Erythroblast (primary cell): ENCODE measurements at regions not wholly inside any gene's neighbourhood (a gene's known extent, or its start where the extent isn't known, plus 50 kb on each side); places are given as distances from the start of the nearest gene placed in this dataset.

Experiments
- GATA1 ChIP-seq: IDR thresholded peaks from 2 replicates; pipeline ENCODE4 v1.6.1; 2011; ENCODE audit warnings: low read depth, mild to moderate bottlenecking, control low read depth, low read length, moderate library complexity
- POLR2A ChIP-seq: IDR thresholded peaks from 2 replicates; pipeline ENCODE4 v1.6.1; 2011; ENCODE audit warnings: mild to moderate bottlenecking, low read length

DNA sequence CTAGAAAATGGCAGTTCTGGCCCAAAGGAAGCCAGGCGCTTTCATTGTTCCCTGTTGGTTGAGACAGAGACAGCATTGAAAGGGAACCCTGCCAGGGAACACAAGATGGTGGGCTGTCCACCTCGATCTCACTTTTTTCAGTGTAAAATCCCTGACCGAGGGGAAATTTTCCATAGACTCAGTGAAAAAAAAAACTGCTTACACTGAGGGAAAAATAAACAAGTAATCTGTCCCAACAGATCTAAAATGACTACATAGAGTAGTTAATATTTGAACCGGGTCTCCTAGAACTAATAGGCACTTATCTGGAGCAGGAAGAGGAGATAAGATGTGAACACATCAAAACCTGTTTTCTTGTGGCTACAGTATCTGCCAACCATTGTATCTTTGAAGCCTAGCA, 763.4 kb upstream of the GOLIM4 start:
- TF ChIP-seq POLR2A (no peak), GATA1 (no peak)
